ENCODE measurements at regions not wholly inside any gene's neighbourhood (a gene's known extent, or its start where the extent isn't known, plus 50 kb on each side); places are given as distances from the start of the nearest gene placed in this dataset.

DNA sequence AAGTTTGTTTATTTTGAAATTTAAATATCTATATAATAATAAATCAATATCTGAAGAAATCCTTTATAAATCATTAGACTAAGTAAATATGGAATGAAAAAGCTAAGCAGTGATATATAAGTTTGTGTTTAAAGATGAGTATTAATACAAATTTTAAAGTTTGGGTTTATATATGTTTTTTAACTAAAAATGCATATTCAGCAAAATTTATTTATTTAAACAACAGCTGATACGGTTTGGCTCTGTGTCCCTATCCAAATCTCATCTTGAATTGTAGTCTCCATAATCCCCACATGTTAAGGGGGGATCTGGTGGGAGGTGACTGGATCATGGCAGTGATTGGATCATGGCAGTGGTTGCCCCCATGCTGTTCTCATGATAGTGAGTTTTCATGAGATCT, 580.7 kb upstream of the EPHA6 start:
- H3K4me1 ChIP-seq = no peaks in the 10 kb centered on the region
- ATAC-seq (no peak), DNase-seq (no peak)
- H3K27me3 ChIP-seq = no peaks in the 10 kb centered on the region
- no peak overlapping the region for H3K4me3 ChIP-seq
- H3K9me3 ChIP-seq = no peaks in the 10 kb centered on the region
- 66 to 79% methylated on average over 1 of the region's 1 CpG for WGBS, 2 donors
- intact Hi-C loops (cut with DNase I) = no loop called here
- H3K27ac ChIP-seq = no peak overlapping the region
- no peak for TF ChIP-seq POLR2A (IDR thresholded peaks at IDR 0.05)
- TF ChIP-seq, protein P1, sequence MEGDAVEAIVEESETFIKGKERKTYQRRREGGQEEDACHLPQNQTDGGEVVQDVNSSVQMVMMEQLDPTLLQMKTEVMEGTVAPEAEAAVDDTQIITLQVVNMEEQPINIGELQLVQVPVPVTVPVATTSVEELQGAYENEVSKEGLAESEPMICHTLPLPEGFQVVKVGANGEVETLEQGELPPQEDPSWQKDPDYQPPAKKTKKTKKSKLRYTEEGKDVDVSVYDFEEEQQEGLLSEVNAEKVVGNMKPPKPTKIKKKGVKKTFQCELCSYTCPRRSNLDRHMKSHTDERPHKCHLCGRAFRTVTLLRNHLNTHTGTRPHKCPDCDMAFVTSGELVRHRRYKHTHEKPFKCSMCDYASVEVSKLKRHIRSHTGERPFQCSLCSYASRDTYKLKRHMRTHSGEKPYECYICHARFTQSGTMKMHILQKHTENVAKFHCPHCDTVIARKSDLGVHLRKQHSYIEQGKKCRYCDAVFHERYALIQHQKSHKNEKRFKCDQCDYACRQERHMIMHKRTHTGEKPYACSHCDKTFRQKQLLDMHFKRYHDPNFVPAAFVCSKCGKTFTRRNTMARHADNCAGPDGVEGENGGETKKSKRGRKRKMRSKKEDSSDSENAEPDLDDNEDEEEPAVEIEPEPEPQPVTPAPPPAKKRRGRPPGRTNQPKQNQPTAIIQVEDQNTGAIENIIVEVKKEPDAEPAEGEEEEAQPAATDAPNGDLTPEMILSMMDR (IDR thresholded peaks at IDR 0.05) = no peak
- H3K36me3 ChIP-seq (replicated peaks in 1 of 2; ENCODE audit: insufficient read depth in 1 of 2, low read depth in 2 of 2) = no peaks in the 10 kb centered on the region

DNA sequence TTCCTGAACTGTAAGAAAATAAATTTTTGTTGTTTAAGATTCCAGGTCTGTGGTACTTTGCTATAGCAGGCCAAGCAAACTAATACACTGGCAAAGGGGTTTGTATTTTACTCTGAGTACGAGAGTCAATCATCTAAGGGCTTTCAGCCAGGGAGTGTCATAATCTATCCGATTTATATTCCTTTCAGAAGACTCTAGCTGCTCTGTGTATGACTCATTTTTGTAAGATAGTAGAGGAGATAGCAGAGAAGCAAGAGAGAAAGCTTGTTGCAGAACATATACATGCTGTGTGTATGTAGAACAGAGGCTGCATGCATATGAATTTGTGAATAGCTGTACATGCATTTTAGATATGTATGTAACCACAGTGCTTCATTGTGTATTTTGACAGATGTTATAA, 577.9 kb upstream of the EPHA6 start:
- TF ChIP-seq, protein P1 (IDR thresholded peaks at IDR 0.05) = no peak
- no peak for TF ChIP-seq POLR2A (IDR thresholded peaks at IDR 0.05)
- intact Hi-C loops (cut with DNase I) = no loop called here
- H3K27ac ChIP-seq = no peak overlapping the region
- H3K9me3 ChIP-seq = no peaks in the 10 kb centered on the region
- no peak for ATAC-seq
- no peak overlapping the region for H3K4me3 ChIP-seq
- H3K36me3 ChIP-seq (replicated peaks in 1 of 2; ENCODE audit: insufficient read depth in 1 of 2, low read depth in 2 of 2) = no peaks in the 10 kb centered on the region
- H3K4me1 ChIP-seq = no peaks in the 10 kb centered on the region
- no peaks in the 10 kb centered on the region for H3K27me3 ChIP-seq
- 60 to 63% methylated on average over 2 of the region's 2 CpGs for WGBS, 2 donors
- DNase-seq = no peak

DNA sequence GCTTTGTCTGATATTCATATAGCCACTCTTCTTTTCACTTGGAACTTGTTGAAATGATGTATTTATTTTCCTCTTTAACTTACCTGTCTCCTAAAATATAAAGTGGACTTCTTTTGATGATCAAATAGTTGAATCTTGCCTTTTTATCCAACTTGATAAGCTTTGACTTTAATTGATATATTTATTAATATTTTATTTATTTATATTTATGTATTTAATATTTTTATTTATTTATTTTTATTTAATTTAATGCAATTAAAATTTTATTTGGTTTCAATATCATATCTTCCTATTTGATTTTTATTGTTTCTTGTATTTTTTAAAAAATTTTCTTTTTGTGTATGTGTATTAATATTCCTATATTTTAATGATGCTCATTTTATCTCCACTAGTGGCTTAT, 555.1 kb upstream of the EPHA6 start:
- Histone ChIP-seq H3K36me3 (replicated peaks in 1 of 2; ENCODE audit: insufficient read depth in 1 of 2, low read depth in 2 of 2) (no peaks in the 10 kb centered on the region), H3K4me3 (no peak overlapping the region), H3K27me3 (no peaks in the 10 kb centered on the region), H3K27ac (no peak overlapping the region), H3K9me3 (no peaks in the 10 kb centered on the region), H3K4me1 (no peaks in the 10 kb centered on the region)
- intact Hi-C loops (cut with DNase I) = no loop called here
- ATAC-seq = no peak
- no peak for TF ChIP-seq POLR2A (IDR thresholded peaks at IDR 0.05)
- TF ChIP-seq, protein P1 (IDR thresholded peaks at IDR 0.05) = no peak
- DNase-seq = no peak

DNA sequence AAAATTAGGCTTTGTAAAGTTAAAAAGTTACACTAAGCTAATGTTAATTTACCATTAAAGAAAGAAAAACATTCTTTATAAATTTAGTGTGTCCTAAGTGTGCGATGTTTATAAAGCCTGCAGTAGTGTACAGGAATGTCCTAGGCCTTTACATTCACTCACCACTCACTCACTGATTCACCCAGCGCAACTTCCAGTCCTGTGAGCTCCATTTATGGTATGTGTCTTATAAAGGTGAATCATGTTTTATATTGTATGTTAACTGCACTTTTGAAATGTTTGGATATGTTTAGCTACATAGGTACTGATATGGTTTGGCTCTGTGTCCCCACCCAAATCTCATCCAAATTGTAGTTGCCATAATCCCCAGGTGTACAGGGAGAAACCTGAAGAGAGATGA, 549.7 kb upstream of the EPHA6 start:
- H3K36me3 ChIP-seq (replicated peaks in 1 of 2; ENCODE audit: insufficient read depth in 1 of 2, low read depth in 2 of 2) = no peaks in the 10 kb centered on the region
- DNase-seq (no peak), ATAC-seq (no peak)
- H3K27ac ChIP-seq = no peak overlapping the region
- TF ChIP-seq, protein P1 (IDR thresholded peaks at IDR 0.05) = no peak
- no peak for TF ChIP-seq POLR2A (IDR thresholded peaks at IDR 0.05)
- peaks cover 15% of the 10 kb centered on the region for H3K4me1 ChIP-seq
- no peak overlapping the region for H3K4me3 ChIP-seq
- WGBS, 2 donors = 92 to 93% methylated on average over 2 of the region's 2 CpGs
- H3K27me3 ChIP-seq = no peaks in the 10 kb centered on the region
- H3K9me3 ChIP-seq = no peaks in the 10 kb centered on the region
- intact Hi-C loops (cut with DNase I) = no loop called here

DNA sequence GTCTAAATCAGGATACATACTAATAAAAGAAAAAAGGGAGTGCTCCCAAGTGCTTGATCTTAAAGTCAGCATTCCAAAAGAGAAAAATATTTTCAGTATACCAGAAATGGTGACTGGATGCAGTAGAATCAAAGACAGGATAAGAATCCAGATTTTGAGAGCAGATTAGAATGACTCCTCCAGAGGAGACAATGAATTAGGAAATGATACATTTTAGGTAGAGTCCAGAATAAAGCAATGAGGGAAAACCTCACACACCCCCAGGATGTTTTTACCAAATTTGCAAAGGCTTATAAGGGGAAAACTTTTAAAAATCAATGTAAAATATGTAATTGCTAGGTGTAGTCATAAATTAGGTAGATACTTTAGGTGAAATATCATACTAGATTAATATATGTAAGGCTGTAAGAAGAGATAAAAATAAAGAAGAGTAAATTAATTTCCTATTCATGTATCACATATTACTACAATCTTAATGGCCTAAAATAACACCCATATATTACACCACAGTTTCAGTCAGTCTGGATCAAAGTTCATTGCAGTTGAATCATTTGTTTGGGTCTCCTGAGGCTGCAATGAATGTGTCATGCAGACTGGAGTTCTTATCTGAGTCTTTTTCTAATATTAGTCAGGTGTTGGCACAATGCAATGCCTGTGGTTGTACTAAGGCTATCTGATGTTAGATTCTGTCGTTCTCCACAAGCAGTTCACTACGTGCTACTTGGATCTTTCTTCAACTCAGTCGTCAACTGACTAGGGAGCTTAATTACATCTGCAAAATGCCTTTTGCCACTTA, 547.8 kb upstream of the EPHA6 start:
- Histone ChIP-seq H3K4me3 (no peak overlapping the region), H3K9me3 (no peaks in the 10 kb centered on the region), H3K4me1 (peaks cover 15% of the 10 kb centered on the region), H3K27ac (peak overlapping the region in 2 of 4 donors; percentile 37 to 43), H3K36me3 (replicated peaks in 1 of 2; ENCODE audit: insufficient read depth in 1 of 2, low read depth in 2 of 2) (no peaks in the 10 kb centered on the region), H3K27me3 (no peaks in the 10 kb centered on the region)
- TF ChIP-seq POLR2A (IDR thresholded peaks at IDR 0.05) = no peak
- TF ChIP-seq, protein P1 (IDR thresholded peaks at IDR 0.05) = no peak
- DNase-seq (peak; percentile 19 to 70 (median 57)), ATAC-seq (peak; percentile 98)
- intact Hi-C loops (cut with DNase I) = no loop called here
- 18% methylated on average over 3 of the region's 3 CpGs for WGBS, 2 donors

Measured in body of pancreas (tissue), 4 donors.